HEK293 (cell line): ENCODE measurements at regions not wholly inside any gene's neighbourhood (a gene's known extent, or its start where the extent isn't known, plus 50 kb on each side); places are given as distances from the start of the nearest gene placed in this dataset.

Experiments
- CTCF ChIA-PET: fragments of 350-600 bp; formaldehyde crosslinking; extraction: SDS; loops from one replicate; lab custom pipeline; 2021; ENCODE audit warnings: antibody characterized with exemption; lab: Yijun Ruan, JAX
- POLR2A ChIA-PET: fragments of 300-600 bp; formaldehyde crosslinking; extraction: SDS; loops from one replicate; lab custom pipeline; 2020; ENCODE audit warnings: antibody characterized with exemption, inconsistent platforms; lab: Yijun Ruan, JAX
- H3K27ac ChIP-seq: fragments of 200-500 bp; sonication (Bioruptor generic); 2 replicates; pipeline ENCODE4 v1.5.1; 2014; ENCODE audit warnings: low read depth, low read length, control low read depth, inconsistent platforms; ENCODE audit errors: extremely low read depth
- H3K36me3 ChIP-seq, 2 experiments: fragments of 200-500 bp in 1 of 2; sonication (Bioruptor generic) in 1 of 2; 1 replicate in 1 of 2; 2 replicates in 1 of 2; pipeline ENCODE4 v1.5.1; 2014 to 2017; ENCODE audit warnings: inconsistent platforms in 2 of 2, low read length in 2 of 2; ENCODE audit not compliant: control insufficient read depth in 2 of 2, insufficient read depth in 1 of 2
- H3K4me1 ChIP-seq: fragments of 200-500 bp; sonication (Bioruptor generic); 2 replicates; pipeline ENCODE4 v1.5.1; 2014; ENCODE audit warnings: mild to moderate bottlenecking, low read length, inconsistent platforms; ENCODE audit not compliant: control insufficient read depth, insufficient read depth
- H3K4me3 ChIP-seq: 2 replicates; pipeline ENCODE4 v1.5.1; 2011; ENCODE audit warnings: low read depth, mild to moderate bottlenecking, control low read depth, low read length, moderate library complexity
- H3K9me3 ChIP-seq: fragments of 200-500 bp; sonication (Bioruptor generic); 2 replicates; pipeline ENCODE4 v1.5.1; 2014; ENCODE audit warnings: low read depth, low read length, inconsistent platforms; ENCODE audit not compliant: control insufficient read depth, insufficient read depth
- EGR2 ChIP-seq: fragments of 450-650 bp; formaldehyde crosslinking; IDR thresholded peaks from 2 replicates; pipeline ENCODE4 v1.5.1; 2016; ENCODE audit warnings: low read depth, missing biosample characterization, missing genetic modification characterization
- GFI1B ChIP-seq: fragments of 450-650 bp; formaldehyde crosslinking; IDR thresholded peaks from 2 replicates; pipeline ENCODE4 v1.5.1; 2016; ENCODE audit warnings: missing biosample characterization, missing genetic modification characterization
- KLF10 ChIP-seq: fragments of 450-650 bp; IDR thresholded peaks from 2 replicates; pipeline ENCODE4 v1.5.1; 2018; ENCODE audit warnings: missing biosample characterization, mild to moderate bottlenecking, missing genetic modification characterization
- KLF16 ChIP-seq: fragments of 450-650 bp; formaldehyde crosslinking; IDR thresholded peaks from 2 replicates; pipeline ENCODE4 v1.5.1; 2017; ENCODE audit warnings: missing biosample characterization, missing genetic modification characterization
- OSR2 ChIP-seq: fragments of 450-650 bp; formaldehyde crosslinking; IDR thresholded peaks from 2 replicates; pipeline ENCODE4 v1.5.1; 2016; ENCODE audit warnings: missing biosample characterization, missing genetic modification characterization
- SP3 ChIP-seq: fragments of 450-650 bp; formaldehyde crosslinking; IDR thresholded peaks from 2 replicates; pipeline ENCODE4 v1.5.1; 2016; ENCODE audit warnings: missing biosample characterization, missing genetic modification characterization
- ZBTB17 ChIP-seq: fragments of 450-650 bp; formaldehyde crosslinking; IDR thresholded peaks from 2 replicates; pipeline ENCODE4 v1.5.1; 2016; ENCODE audit warnings: missing biosample characterization, missing genetic modification characterization
- ZNF114 ChIP-seq: fragments of 450-650 bp; formaldehyde crosslinking; IDR thresholded peaks from 2 replicates; pipeline ENCODE4 v1.5.0; 2017; ENCODE audit warnings: missing biosample characterization, missing genetic modification characterization
- ZNF211 ChIP-seq: fragments of 450-650 bp; formaldehyde crosslinking; IDR thresholded peaks from 2 replicates; pipeline ENCODE4 v1.5.1; 2016; ENCODE audit warnings: low read depth, missing biosample characterization, missing genetic modification characterization
- ZNF600 ChIP-seq: fragments of 450-650 bp; formaldehyde crosslinking; IDR thresholded peaks from 2 replicates; pipeline ENCODE4 v1.5.1; 2016; ENCODE audit warnings: missing biosample characterization, missing genetic modification characterization
- ZNF670 ChIP-seq: fragments of 450-650 bp; formaldehyde crosslinking; IDR thresholded peaks from 2 replicates; pipeline ENCODE4 v1.5.1; 2016; ENCODE audit warnings: missing biosample characterization, missing genetic modification characterization, low read depth
- ZNF768 ChIP-seq: fragments of 450-650 bp; formaldehyde crosslinking; IDR thresholded peaks from 2 replicates; pipeline ENCODE4 v1.5.1; 2018; ENCODE audit warnings: missing biosample characterization, mild to moderate bottlenecking, missing genetic modification characterization
- ZNF791 ChIP-seq: fragments of 450-650 bp; formaldehyde crosslinking; IDR thresholded peaks from 2 replicates; pipeline ENCODE4 v1.5.1; 2016; ENCODE audit warnings: missing biosample characterization, missing genetic modification characterization
- ZSCAN23 ChIP-seq: fragments of 450-650 bp; formaldehyde crosslinking; IDR thresholded peaks from 2 replicates; pipeline ENCODE4 v1.5.1; 2016; ENCODE audit warnings: missing biosample characterization, missing genetic modification characterization
- TF ChIP-seq, protein P1 (sequence below): fragments of 450-650 bp; formaldehyde crosslinking; IDR thresholded peaks from 2 replicates; pipeline ENCODE4 v1.5.1; 2016; ENCODE audit warnings: missing biosample characterization, missing genetic modification characterization
- TF ChIP-seq, protein P2 (sequence below): fragments of 450-650 bp; formaldehyde crosslinking; IDR thresholded peaks from 2 replicates; pipeline ENCODE4; 2016; ENCODE audit warnings: missing biosample characterization, missing genetic modification characterization
- TF ChIP-seq, protein P3 (sequence below): fragments of 450-650 bp; formaldehyde crosslinking; IDR thresholded peaks from 2 replicates; pipeline ENCODE4 v1.5.1; 2016; ENCODE audit warnings: missing biosample characterization, missing genetic modification characterization
- TF ChIP-seq, protein P4 (sequence below): fragments of 450-650 bp; formaldehyde crosslinking; IDR thresholded peaks from 2 replicates; pipeline ENCODE4 v1.5.1; 2016; ENCODE audit warnings: missing biosample characterization, missing genetic modification characterization
- TF ChIP-seq, protein P5 (sequence below): fragments of 450-650 bp; formaldehyde crosslinking; IDR thresholded peaks from 2 replicates; pipeline ENCODE4 v1.5.1; 2017; ENCODE audit warnings: missing biosample characterization, mild to moderate bottlenecking, missing genetic modification characterization, moderate library complexity
- TF ChIP-seq, protein P6 (sequence below): fragments of 450-650 bp; formaldehyde crosslinking; conservative IDR thresholded peaks from 2 replicates; pipeline ENCODE4 v1.5.1; 2016; ENCODE audit warnings: low read depth, missing biosample characterization, missing genetic modification characterization

DNA sequence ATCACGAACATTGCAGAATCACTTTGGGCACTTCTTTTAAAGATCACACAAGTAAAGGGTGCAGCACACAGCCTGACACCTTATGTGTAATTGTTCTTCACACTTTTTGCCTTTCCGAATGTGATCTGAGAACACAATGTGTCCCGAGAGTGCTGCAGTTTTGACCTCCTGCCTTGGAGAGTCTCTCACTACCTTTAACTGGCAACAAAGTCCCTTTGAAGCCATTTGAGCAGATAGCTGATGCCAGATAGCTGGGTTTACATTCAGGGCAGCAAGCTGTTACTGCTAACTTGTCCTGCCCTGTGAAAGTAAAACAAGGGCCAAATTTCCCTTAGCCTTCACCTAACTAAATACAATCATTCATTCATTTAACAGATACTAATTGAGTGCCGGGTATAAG is 411.0 kb upstream of the DYNLRB2 start:
- Histone ChIP-seq H3K4me3 (no peak overlapping the region), H3K27ac (no peak overlapping the region), H3K36me3 (no peaks in the 10 kb centered on the region), H3K9me3 (no peaks in the 10 kb centered on the region; the same call in 1 of the 2 replicates), H3K4me1 (no peaks in the 10 kb centered on the region)
- ChIA-PET POLR2A (no interaction called here), CTCF (no interaction called here)
- TF ChIP-seq ZBTB17 (tag by site-specific recombination) (no peak), OSR2 (no peak), ZNF791 (no peak)
- TF ChIP-seq, protein P1, sequence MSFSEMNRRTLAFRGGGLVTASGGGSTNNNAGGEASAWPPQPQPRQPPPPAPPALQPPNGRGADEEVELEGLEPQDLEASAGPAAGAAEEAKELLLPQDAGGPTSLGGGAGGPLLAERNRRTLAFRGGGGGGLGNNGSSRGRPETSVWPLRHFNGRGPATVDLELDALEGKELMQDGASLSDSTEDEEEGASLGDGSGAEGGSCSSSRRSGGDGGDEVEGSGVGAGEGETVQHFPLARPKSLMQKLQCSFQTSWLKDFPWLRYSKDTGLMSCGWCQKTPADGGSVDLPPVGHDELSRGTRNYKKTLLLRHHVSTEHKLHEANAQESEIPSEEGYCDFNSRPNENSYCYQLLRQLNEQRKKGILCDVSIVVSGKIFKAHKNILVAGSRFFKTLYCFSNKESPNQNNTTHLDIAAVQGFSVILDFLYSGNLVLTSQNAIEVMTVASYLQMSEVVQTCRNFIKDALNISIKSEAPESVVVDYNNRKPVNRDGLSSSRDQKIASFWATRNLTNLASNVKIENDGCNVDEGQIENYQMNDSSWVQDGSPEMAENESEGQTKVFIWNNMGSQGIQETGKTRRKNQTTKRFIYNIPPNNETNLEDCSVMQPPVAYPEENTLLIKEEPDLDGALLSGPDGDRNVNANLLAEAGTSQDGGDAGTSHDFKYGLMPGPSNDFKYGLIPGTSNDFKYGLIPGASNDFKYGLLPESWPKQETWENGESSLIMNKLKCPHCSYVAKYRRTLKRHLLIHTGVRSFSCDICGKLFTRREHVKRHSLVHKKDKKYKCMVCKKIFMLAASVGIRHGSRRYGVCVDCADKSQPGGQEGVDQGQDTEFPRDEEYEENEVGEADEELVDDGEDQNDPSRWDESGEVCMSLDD (tag by site-specific recombination) = no peak
- TF ChIP-seq, protein P2, sequence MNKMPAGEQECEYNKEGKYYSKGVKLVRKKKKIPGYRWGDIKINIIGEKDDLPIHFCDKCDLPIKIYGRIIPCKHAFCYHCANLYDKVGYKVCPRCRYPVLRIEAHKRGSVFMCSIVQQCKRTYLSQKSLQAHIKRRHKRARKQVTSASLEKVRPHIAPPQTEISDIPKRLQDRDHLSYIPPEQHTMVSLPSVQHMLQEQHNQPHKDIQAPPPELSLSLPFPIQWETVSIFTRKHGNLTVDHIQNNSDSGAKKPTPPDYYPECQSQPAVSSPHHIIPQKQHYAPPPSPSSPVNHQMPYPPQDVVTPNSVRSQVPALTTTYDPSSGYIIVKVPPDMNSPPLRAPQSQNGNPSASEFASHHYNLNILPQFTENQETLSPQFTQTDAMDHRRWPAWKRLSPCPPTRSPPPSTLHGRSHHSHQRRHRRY (tag by site-specific recombination) = no peak
- TF ChIP-seq, protein P3, sequence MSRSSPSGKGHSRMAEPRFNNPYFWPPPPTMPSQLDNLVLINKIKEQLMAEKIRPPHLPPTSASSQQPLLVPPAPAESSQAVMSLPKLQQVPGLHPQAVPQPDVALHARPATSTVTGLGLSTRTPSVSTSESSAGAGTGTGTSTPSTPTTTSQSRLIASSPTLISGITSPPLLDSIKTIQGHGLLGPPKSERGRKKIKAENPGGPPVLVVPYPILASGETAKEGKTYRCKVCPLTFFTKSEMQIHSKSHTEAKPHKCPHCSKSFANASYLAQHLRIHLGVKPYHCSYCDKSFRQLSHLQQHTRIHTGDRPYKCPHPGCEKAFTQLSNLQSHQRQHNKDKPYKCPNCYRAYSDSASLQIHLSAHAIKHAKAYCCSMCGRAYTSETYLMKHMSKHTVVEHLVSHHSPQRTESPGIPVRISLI = no peak

DNA sequence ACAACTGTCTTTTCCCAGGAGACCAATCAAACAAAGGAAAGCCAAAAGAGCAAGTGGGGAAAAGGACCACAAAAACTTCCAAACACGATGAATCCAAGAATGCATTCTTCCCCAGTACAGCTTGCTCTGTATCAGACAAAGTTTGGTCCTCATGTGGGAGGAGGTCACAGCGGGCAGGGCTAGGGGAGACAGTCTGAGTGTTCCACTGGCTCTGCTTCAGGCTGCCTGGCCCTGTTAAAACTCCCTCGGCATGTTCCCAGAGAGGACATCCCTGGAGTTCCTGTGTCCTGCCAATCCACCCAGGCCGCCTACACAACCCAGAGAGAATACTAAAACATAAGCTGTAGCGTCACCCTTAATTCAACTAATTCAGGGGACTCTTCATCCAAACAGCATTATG is 415.1 kb upstream of the DYNLRB2 start:
- H3K9me3 ChIP-seq = no peaks in the 10 kb centered on the region
- ChIA-PET POLR2A (no interaction called here), CTCF (interaction anchor here (0.6 to 0.7 kb wide), 2 partner anchors 108 to 340 kb away, joined by 3 read pairs; no protein-coding TSS in a partner anchor)
- no peak overlapping the region for H3K4me3 ChIP-seq
- H3K36me3 ChIP-seq = no peaks in the 10 kb centered on the region
- TF ChIP-seq, protein P4, sequence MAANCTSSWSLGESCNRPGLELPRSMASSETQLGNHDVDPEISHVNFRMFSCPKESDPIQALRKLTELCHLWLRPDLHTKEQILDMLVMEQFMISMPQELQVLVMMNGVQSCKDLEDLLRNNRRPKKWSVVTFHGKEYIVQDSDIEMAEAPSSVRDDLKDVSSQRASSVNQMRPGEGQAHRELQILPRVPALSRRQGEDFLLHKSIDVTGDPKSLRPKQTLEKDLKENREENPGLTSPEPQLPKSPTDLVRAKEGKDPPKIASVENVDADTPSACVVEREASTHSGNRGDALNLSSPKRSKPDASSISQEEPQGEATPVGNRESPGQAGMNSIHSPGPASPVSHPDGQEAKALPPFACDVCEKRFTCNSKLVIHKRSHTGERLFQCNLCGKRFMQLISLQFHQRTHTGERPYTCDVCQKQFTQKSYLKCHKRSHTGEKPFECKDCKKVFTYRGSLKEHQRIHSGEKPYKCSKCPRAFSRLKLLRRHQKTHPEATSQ (tag by site-specific recombination) = no peak
- TF ChIP-seq, protein P5, sequence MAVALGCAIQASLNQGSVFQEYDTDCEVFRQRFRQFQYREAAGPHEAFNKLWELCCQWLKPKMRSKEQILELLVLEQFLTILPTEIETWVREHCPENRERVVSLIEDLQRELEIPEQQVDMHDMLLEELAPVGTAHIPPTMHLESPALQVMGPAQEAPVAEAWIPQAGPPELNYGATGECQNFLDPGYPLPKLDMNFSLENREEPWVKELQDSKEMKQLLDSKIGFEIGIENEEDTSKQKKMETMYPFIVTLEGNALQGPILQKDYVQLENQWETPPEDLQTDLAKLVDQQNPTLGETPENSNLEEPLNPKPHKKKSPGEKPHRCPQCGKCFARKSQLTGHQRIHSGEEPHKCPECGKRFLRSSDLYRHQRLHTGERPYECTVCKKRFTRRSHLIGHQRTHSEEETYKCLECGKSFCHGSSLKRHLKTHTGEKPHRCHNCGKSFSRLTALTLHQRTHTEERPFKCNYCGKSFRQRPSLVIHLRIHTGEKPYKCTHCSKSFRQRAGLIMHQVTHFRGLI = no peak
- TF ChIP-seq ZNF670 (no peak), GFI1B (tag by site-specific recombination) (no peak), SP3 (tag by site-specific recombination) (no peak), ZNF600 (no peak), KLF10 (tag by site-specific recombination) (no peak), ZNF114 (tag by site-specific recombination) (no peak), KLF16 (tag by site-specific recombination) (no peak), ZNF211 (tag by site-specific recombination) (no peak), EGR2 (no peak), ZNF768 (no peak), ZSCAN23 (tag by site-specific recombination) (no peak)
- TF ChIP-seq, protein P6, sequence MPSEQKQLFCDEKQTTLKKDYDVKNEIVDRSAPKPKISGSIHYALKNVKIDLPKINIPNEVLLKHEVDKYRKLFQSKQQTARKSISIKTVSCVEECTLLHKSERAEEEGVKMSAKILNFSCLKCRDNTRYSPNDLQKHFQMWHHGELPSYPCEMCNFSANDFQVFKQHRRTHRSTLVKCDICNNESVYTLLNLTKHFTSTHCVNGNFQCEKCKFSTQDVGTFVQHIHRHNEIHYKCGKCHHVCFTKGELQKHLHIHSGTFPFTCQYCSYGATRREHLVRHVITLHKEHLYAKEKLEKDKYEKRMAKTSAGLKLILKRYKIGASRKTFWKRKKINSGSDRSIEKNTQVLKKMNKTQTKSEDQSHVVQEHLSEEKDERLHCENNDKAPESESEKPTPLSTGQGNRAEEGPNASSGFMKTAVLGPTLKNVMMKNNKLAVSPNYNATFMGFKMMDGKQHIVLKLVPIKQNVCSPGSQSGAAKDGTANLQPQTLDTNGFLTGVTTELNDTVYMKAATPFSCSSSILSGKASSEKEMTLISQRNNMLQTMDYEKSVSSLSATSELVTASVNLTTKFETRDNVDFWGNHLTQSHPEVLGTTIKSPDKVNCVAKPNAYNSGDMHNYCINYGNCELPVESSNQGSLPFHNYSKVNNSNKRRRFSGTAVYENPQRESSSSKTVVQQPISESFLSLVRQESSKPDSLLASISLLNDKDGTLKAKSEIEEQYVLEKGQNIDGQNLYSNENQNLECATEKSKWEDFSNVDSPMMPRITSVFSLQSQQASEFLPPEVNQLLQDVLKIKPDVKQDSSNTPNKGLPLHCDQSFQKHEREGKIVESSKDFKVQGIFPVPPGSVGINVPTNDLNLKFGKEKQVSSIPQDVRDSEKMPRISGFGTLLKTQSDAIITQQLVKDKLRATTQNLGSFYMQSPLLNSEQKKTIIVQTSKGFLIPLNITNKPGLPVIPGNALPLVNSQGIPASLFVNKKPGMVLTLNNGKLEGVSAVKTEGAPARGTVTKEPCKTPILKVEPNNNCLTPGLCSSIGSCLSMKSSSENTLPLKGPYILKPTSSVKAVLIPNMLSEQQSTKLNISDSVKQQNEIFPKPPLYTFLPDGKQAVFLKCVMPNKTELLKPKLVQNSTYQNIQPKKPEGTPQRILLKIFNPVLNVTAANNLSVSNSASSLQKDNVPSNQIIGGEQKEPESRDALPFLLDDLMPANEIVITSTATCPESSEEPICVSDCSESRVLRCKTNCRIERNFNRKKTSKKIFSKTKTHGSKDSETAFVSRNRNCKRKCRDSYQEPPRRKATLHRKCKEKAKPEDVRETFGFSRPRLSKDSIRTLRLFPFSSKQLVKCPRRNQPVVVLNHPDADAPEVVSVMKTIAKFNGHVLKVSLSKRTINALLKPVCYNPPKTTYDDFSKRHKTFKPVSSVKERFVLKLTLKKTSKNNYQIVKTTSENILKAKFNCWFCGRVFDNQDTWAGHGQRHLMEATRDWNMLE (tag by site-specific recombination) = no peak
- no peaks in the 10 kb centered on the region for H3K4me1 ChIP-seq
- H3K27ac ChIP-seq = no peak overlapping the region
